HCT116 (cell line): ENCODE measurements at regions not wholly inside any gene's neighbourhood (a gene's known extent, or its start where the extent isn't known, plus 50 kb on each side); places are given as distances from the start of the nearest gene placed in this dataset.

ENCODE experiments used
- ATF3 ChIP-seq: IDR thresholded peaks from 2 replicates; pipeline ENCODE4 v1.6.1; 2012
- CTCF ChIP-seq, 3 experiments: fragments of 200-600 bp in 1 of 3; sonication (generic) in 1 of 3; IDR thresholded peaks in 2 of 3; conservative IDR thresholded peaks in 1 of 3; 2 replicates each; pipeline ENCODE4 v1.5.1; 2012 to 2017; ENCODE audit warnings: low read depth in 2 of 3, low read length in 2 of 3, antibody characterized with exemption in 1 of 3, borderline replicate concordance in 1 of 3, control low read depth in 1 of 3, mild to moderate bottlenecking in 1 of 3, mixed read lengths in 1 of 3, mixed run types in 1 of 3, moderate library complexity in 1 of 3; ENCODE audit not compliant: insufficient read depth in 1 of 3
- EZH2 ChIP-seq: fragments of 200-600 bp; sonication (generic); IDR thresholded peaks from 2 replicates; pipeline ENCODE4 v1.6.1; 2017; ENCODE audit warnings: antibody characterized with exemption, mixed run types
- FOSL1 ChIP-seq: IDR thresholded peaks from 2 replicates; pipeline ENCODE4 v1.6.1; 2012; ENCODE audit warnings: low read depth
- POLR2A ChIP-seq: IDR thresholded peaks from 2 replicates; pipeline ENCODE4 v1.7.0; 2011; ENCODE audit warnings: borderline replicate concordance; ENCODE audit not compliant: insufficient read depth, insufficient read length; ENCODE audit errors: extremely low read depth
- POLR2AphosphoS5 ChIP-seq: IDR thresholded peaks from 2 replicates; pipeline ENCODE4 v1.6.1; 2011; ENCODE audit warnings: mild to moderate bottlenecking, low read depth, low read length, moderate library complexity
- ZNF274 ChIP-seq: fragments of 200-500 bp; sonication (Bioruptor generic); IDR thresholded peaks from 2 replicates; pipeline ENCODE4 v1.6.1; 2014; ENCODE audit warnings: mild to moderate bottlenecking, low read depth, low read length, inconsistent platforms

GRCh38 chr15:94793641-94794040, 562.3 kb downstream of the MCTP2 start:
- TF ChIP-seq FOSL1 (no peak), ZNF274 (no peak), POLR2A (no peak), ATF3 (no peak), POLR2AphosphoS5 (no peak), CTCF (IDR thresholded peaks at IDR 0.05 in 2 of 3, conservative IDR thresholded peaks at IDR 0.05 in 1 of 3; ENCODE audit: borderline replicate concordance in 1 of 3, insufficient read depth in 1 of 3, low read depth in 2 of 3, low read length in 2 of 3) (no peak), EZH2 (no peak)
